MM.1S (cell line): ENCODE measurements at regions not wholly inside any gene's neighbourhood (a gene's known extent, or its start where the extent isn't known, plus 50 kb on each side); places are given as distances from the start of the nearest gene placed in this dataset.

Source experiments
- DNase-seq: peaks from one replicate; pipeline ENCODE4 v3.0.0-alpha.2; 2015
- H2AFZ ChIP-seq: fragments of 300-600 bp; sonication (generic); 2 replicates; pipeline ENCODE4 v1.6.0; 2016; ENCODE audit warnings: antibody characterized with exemption, low read length
- H3F3A ChIP-seq: fragments of 300-600 bp; sonication (generic); 2 replicates; pipeline ENCODE4 v1.6.1; 2016; ENCODE audit warnings: mild to moderate bottlenecking, antibody characterized with exemption, low read length, moderate library complexity, mixed read lengths; ENCODE audit not compliant: insufficient read depth
- H3K27ac ChIP-seq: fragments of 300-600 bp; sonication (generic); 2 replicates; pipeline ENCODE4 v1.5.1; 2016; ENCODE audit warnings: mild to moderate bottlenecking, low read length
- H3K27me3 ChIP-seq: fragments of 300-600 bp; sonication (generic); replicated peaks from 2 replicates; pipeline ENCODE4 v1.6.0; 2016; ENCODE audit warnings: low read length; ENCODE audit not compliant: insufficient read depth
- H3K36me3 ChIP-seq: fragments of 300-600 bp; sonication (generic); replicated peaks from 2 replicates; pipeline ENCODE4 v1.6.1; 2016; ENCODE audit warnings: mild to moderate bottlenecking, low read length, mixed read lengths; ENCODE audit not compliant: insufficient read depth
- H3K4me1 ChIP-seq: fragments of 300-600 bp; sonication (generic); 2 replicates; pipeline ENCODE4 v1.6.1; 2016; ENCODE audit warnings: low read length, mixed read lengths
- H3K4me2 ChIP-seq: fragments of 300-600 bp; sonication (generic); 2 replicates; pipeline ENCODE4 v1.6.0; 2016; ENCODE audit warnings: low read depth, low read length
- H3K4me3 ChIP-seq: fragments of 300-600 bp; sonication (generic); 2 replicates; pipeline ENCODE4 v1.5.1; 2016; ENCODE audit warnings: low read length, mixed read lengths
- H3K79me2 ChIP-seq: fragments of 300-600 bp; sonication (generic); 2 replicates; pipeline ENCODE4 v1.6.1; 2016; ENCODE audit warnings: mixed run types, low read length, mixed read lengths
- H3K9ac ChIP-seq: fragments of 300-600 bp; sonication (generic); 2 replicates; pipeline ENCODE4 v1.6.1; 2016; ENCODE audit warnings: low read length, mixed read lengths
- H3K9me2 ChIP-seq: fragments of 300-600 bp; sonication (generic); replicated peaks from 2 replicates; pipeline ENCODE4 v1.6.1; 2016; ENCODE audit warnings: mild to moderate bottlenecking, low read length, mixed read lengths; ENCODE audit not compliant: insufficient read depth
- H3K9me3 ChIP-seq: fragments of 300-600 bp; sonication (generic); replicated peaks from 2 replicates; pipeline ENCODE4 v1.6.1; 2016; ENCODE audit warnings: mild to moderate bottlenecking, low read length, mixed read lengths; ENCODE audit not compliant: insufficient read depth
- H4K20me1 ChIP-seq: fragments of 300-600 bp; sonication (generic); 2 replicates; pipeline ENCODE4 v1.6.1; 2016; ENCODE audit warnings: mild to moderate bottlenecking, low read length, moderate library complexity, mixed read lengths; ENCODE audit not compliant: insufficient read depth
- CTCF ChIP-seq: fragments of 300-600 bp; sonication (generic); IDR thresholded peaks from 2 replicates; pipeline ENCODE4 v1.5.1; 2016; ENCODE audit warnings: antibody characterized with exemption, low read length, mixed read lengths
- EZH2 ChIP-seq: fragments of 300-600 bp; sonication (generic); optimal IDR thresholded peaks from 2 replicates; pipeline ENCODE3; 2017; ENCODE audit warnings: low read depth, mild to moderate bottlenecking, antibody characterized with exemption, low read length, mixed read lengths
- EZH2phosphoT487 ChIP-seq: fragments of 300-600 bp; sonication (generic); IDR thresholded peaks from 2 replicates; pipeline ENCODE4 v1.6.1; 2018; ENCODE audit warnings: antibody characterized with exemption, low read length

DNA sequence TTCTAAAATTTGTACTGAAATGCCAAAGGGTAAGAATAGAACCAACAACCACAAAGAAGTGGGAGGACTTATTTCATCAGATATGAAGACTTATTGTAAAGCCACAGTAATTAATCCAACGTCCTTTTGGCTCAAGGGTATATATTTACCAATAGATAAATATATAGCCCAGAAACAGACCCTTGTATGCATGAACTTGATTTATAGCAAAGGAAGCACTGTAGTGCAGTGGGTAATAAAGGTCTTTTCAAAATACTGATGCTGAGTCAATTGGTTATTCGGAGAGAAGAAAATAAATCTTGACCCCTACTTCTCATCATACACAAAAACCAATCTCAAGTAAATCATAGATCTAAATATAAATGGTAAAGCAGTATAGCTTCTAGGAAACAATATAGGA, 200.5 kb upstream of the ST6GAL2 start:
- Histone ChIP-seq H3K36me3 (no peaks in the 10 kb centered on the region), H2AFZ (no peak overlapping the region), H3K9me2 (no peaks in the 10 kb centered on the region), H3K9me3 (no peaks in the 10 kb centered on the region), H3K4me3 (no peak overlapping the region), H3K79me2 (no peaks in the 10 kb centered on the region), H3K27me3 (no peaks in the 10 kb centered on the region), H3K27ac (no peak overlapping the region), H4K20me1 (no peaks in the 10 kb centered on the region), H3K4me1 (no peaks in the 10 kb centered on the region), H3F3A (no peaks in the 10 kb centered on the region), H3K4me2 (no peak overlapping the region), H3K9ac (no peak overlapping the region)
- no peak for DNase-seq
- TF ChIP-seq CTCF: no peak
- TF ChIP-seq EZH2: no peak
- no peak for TF ChIP-seq EZH2phosphoT487

GRCh38 chr2:107088156-107088555, 202.2 kb upstream of the ST6GAL2 start:
- H3K9me2 ChIP-seq: no peaks in the 10 kb centered on the region
- no peaks in the 10 kb centered on the region for H3K27me3 ChIP-seq
- H3F3A ChIP-seq: no peaks in the 10 kb centered on the region
- H3K9ac ChIP-seq: no peak overlapping the region
- TF ChIP-seq CTCF (no peak), EZH2 (no peak), EZH2phosphoT487 (no peak)
- H3K36me3 ChIP-seq: no peaks in the 10 kb centered on the region
- no peak overlapping the region for H2AFZ ChIP-seq
- no peaks in the 10 kb centered on the region for H4K20me1 ChIP-seq
- no peaks in the 10 kb centered on the region for H3K79me2 ChIP-seq
- no peak for DNase-seq
- H3K4me2 ChIP-seq: no peak overlapping the region
- no peak overlapping the region for H3K4me3 ChIP-seq
- no peaks in the 10 kb centered on the region for H3K9me3 ChIP-seq
- no peak overlapping the region for H3K27ac ChIP-seq
- H3K4me1 ChIP-seq: no peaks in the 10 kb centered on the region

GRCh38 chr2:107091163-107091864, 205.3 kb upstream of the ST6GAL2 start:
- Histone ChIP-seq H3K9me3 (no peaks in the 10 kb centered on the region), H2AFZ (no peak overlapping the region), H3F3A (no peaks in the 10 kb centered on the region), H4K20me1 (no peaks in the 10 kb centered on the region), H3K36me3 (no peaks in the 10 kb centered on the region), H3K9me2 (no peaks in the 10 kb centered on the region), H3K4me1 (no peaks in the 10 kb centered on the region), H3K27ac (no peak overlapping the region), H3K9ac (no peak overlapping the region), H3K79me2 (no peaks in the 10 kb centered on the region), H3K27me3 (no peaks in the 10 kb centered on the region), H3K4me3 (no peak overlapping the region), H3K4me2 (no peak overlapping the region)
- no peak for DNase-seq
- TF ChIP-seq EZH2phosphoT487: no peak
- TF ChIP-seq CTCF: no peak
- TF ChIP-seq EZH2: no peak
